Fibroblast of villous mesenchyme (primary cell): ENCODE measurements at regions not wholly inside any gene's neighbourhood (a gene's known extent, or its start where the extent isn't known, plus 50 kb on each side); places are given as distances from the start of the nearest gene placed in this dataset.

Experiments
- DNase-seq: peaks from one replicate; pipeline ENCODE4 v3.0.0-alpha.2; 2010; ENCODE audit warnings: low read depth
- H3K4me3 ChIP-seq: 2 replicates; pipeline ENCODE4 v1.5.1; 2011; ENCODE audit warnings: low read depth, mild to moderate bottlenecking, low read length
- CTCF ChIP-seq: IDR thresholded peaks from 2 replicates; pipeline ENCODE4 v1.5.1; 2012; ENCODE audit warnings: low read depth, mild to moderate bottlenecking, low read length; ENCODE audit not compliant: insufficient read depth

GRCh38 chr2:217066510-217067270 is 206.8 kb upstream of the TNP1 start:
- no peak overlapping the region for H3K4me3 ChIP-seq
- TF ChIP-seq CTCF, result no peak
- peak; percentile 83 for DNase-seq

- H3K4me3 ChIP-seq, result no peak overlapping the region
- peak; percentile 99 for DNase-seq
- no peak for TF ChIP-seq CTCF
Observed at GRCh38 chr2:217065695-217066405, 206.0 kb upstream of the TNP1 start.

GRCh38 chr2:217065012-217065290 is 205.1 kb upstream of the TNP1 start:
- DNase-seq, result no peak
- TF ChIP-seq CTCF, result no peak
- no peak overlapping the region for H3K4me3 ChIP-seq

GRCh38 chr2:217064234-217065011 is 204.6 kb upstream of the TNP1 start:
- no peak overlapping the region for H3K4me3 ChIP-seq
- no peak for TF ChIP-seq CTCF
- peak; percentile 80 for DNase-seq

GRCh38 chr2:217063238-217063755 is 203.4 kb upstream of the TNP1 start:
- no peak for TF ChIP-seq CTCF

GRCh38 chr2:217062768-217063167 is 202.9 kb upstream of the TNP1 start:
- no peak for TF ChIP-seq CTCF
- no peak for DNase-seq
- H3K4me3 ChIP-seq, result no peak overlapping the region

More at GRCh38 chr2:217063238-217063755, 203.4 kb upstream of the TNP1 start:
- DNase-seq, result no peak
- no peak overlapping the region for H3K4me3 ChIP-seq
